CD4-positive, alpha-beta T cell treated with Interleukin-17A for 1 hour (primary cell): ENCODE measurements at regions not wholly inside any gene's neighbourhood (a gene's known extent, or its start where the extent isn't known, plus 50 kb on each side); places are given as distances from the start of the nearest gene placed in this dataset.
"Not testable (repeated sequence)": the region's sequence is repeated elsewhere in the genome, so short reads cannot be mapped to it uniquely, and the experiment has no call there.

Source experiments
- DNase-seq: peaks from one replicate; pipeline ENCODE4 v3.0.0-alpha.2; 2020

- no peak for DNase-seq
Measured at GRCh38 chr4:81698538-81699296, 227.0 kb upstream of the RASGEF1B start.

- no peak for DNase-seq
Measured at GRCh38 chr4:81694176-81694913, 222.6 kb upstream of the RASGEF1B start.

- no peak for DNase-seq
Measured at GRCh38 chr4:81690871-81691270, 219.2 kb upstream of the RASGEF1B start.

DNA sequence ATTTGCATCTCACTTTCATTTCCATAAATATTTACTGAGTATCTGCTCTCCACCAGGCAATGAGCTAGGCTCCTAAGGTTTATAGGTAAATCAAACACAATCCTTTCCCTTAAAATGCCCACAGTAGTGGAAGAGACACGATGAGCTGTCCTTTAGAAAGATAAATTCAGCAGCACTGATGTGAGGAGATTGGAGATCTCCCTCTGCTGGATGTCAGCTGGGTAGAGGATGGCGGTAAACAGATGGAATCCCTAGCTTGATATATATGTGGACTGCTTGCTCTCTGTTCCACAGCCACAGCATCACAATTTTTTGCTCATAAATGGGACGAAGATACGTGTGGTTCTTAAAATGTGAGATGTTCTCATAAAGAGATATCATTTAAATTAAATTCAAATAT, 216.4 kb upstream of the RASGEF1B start:
- DNase-seq, result no peak

DNA sequence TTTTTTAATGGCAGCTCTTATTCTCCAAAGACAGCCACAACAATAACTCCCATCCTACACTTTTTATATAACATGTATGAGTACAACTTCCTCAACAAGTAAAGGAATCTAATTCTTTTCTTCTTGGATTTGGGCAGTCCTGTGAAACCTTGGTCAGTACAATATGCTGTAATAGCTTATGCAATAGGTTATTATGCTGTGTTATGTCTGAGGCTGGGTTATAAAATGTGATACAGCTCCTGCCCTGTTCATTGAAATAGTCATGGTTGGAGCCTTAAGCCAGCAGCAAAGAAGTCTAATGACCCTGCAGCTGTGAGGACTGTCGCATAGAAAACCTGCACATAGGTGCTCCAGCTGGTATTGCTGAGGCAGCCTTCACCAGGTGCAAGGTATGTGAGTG, 215.8 kb upstream of the RASGEF1B start:
- DNase-seq, result no peak

DNA sequence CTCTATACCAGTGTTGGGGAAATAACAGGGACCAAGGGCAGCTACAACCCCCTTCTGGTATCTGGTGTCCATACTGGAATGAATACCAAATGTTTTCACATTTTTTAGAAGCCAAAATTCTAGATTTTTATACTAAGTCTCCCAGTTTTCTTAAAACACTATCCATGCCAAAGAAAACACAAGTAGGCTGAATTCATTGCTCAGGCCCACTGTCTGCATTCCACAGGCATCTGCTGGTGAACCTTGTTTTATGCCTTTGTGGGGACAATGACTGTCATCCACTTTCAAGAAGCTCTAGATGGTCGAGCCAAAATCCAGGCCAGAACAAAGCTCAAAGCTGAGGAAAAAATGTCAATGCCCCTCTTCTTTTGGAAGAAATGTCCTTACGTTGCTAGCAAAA, 213.4 kb upstream of the RASGEF1B start:
- no peak for DNase-seq

- no peak for DNase-seq
Measured at GRCh38 chr4:81684352-81684751, 212.6 kb upstream of the RASGEF1B start.

DNA sequence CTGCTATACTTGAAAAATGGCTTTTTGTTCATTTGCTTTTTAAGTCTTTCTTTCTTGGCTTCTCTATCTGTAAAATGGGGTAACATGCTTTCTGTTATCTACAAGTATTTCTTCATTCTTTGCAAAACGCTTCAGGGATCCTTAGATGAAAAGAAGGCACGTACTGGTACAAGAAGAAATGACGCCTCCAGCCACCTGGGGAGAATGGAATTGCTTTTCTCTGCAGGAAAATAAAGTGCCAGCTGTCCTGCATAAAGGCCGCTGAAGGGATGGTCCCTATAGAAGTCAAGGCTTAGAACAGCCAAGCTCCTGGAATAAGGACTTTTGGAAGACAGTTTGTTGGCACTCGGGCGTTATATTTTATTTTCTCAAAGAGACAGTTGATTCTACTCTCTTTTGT, 210.8 kb upstream of the RASGEF1B start:
- DNase-seq, result no peak

GRCh38 chr4:81679315-81679714, 207.6 kb upstream of the RASGEF1B start:
- DNase-seq, result no peak

DNA sequence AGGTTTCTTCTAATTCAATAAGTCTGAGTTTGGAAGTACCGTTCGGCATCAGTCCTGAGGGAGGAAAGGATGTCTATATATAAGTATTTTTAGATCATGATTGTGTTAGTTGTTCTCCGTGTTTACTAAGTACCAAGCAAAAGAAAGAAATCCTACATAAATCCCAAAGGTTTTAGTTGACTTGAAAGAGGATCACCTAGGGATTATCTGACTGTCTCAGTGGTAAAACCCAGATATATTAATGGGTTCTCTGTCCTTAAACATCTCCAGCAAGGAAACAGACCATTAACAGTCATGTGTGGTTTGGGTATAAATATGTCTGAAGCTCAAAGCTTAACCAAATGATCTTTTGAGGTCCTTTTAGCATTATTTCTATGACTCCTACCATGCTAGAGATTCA, 207.1 kb upstream of the RASGEF1B start:
- no peak for DNase-seq

GRCh38 chr4:81676537-81676936, 204.8 kb upstream of the RASGEF1B start:
- no peak for DNase-seq

DNA sequence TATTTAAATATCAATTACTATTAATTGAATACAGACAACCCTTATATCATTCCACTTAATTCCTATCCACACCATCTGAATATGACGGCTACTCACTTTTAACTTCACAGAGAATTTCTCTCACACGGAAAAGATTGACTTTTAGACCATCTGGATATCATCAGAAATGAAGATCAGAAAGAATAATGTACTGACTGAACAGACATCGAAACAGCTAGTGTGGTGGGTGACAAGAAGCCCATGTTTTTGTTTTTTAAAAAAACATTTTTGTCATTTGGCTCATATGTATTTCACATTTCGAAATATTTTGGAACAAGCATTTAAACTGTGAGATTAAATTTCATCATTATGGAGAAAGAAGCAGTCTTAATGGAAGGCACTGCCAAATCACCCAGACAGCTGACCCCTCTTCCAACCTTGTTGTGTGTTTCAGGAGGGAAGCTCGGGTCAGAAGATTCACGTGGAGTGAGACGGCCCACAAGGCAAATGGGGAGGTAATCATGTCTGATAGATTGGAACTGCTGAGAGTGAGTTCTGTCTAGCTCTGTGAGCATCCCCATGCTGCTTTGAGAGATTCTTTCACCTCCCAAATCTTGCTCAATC, 204.2 kb upstream of the RASGEF1B start:
- DNase-seq, result no peak

DNA sequence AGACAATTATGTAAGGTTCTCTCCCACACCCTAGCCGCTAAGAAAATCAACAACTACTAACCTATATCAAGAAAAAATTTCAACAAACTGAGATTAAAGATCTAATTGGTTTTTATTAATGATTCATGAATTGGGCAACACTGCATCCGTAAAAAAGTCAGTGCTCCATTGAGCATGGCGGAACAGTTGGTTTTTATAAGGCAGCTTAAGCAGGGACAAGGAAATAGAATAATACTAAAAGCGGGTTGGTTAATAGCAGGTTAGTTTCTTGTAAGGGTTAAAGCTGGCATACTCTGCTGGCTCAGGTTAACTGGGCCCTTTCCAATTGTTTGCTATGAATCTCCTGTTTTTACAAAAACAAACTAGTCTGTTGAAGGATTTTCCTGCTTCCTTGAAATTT, 202.3 kb upstream of the RASGEF1B start:
- no peak for DNase-seq

DNA sequence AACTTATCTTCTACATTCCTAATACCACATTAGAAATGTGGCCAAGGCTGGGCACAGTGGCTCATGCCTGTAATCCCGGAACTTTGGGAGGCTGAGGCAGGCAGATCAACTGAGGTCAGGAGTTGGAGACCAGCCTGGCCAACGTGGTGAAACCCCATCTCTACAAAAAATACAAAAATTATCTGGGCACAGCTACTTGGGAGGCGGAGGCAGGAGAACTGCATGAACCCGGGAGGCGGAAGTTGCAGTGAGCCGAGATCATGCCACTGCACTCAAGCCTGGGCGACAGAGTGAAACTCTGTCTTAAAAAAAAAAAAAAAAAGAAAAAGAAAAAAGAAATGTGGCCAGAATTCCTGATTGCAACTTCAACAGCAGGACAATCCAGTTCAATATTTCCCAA, 196.6 kb upstream of the RASGEF1B start:
- not testable (repeated sequence) for DNase-seq

GRCh38 chr4:81667539-81667938, 195.8 kb upstream of the RASGEF1B start:
- DNase-seq, result no peak

DNA sequence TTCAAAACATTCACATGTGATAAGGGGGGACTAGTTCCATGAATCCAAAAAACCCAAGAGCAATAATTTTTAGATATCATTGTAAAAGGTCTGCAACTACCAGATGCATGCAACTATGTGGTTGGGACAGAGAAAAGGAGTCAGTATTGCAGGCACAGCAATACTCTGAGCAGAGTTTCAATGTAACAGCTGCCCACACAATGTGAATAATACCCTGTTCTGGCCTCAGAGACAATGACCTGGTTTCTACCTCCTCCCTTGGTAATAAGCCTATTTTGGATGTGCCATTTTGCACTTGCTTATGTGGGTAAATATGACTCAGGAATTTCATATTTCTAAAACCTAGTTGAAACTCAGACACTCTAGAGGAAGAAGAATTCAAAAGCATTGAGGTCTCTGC, 194.8 kb upstream of the RASGEF1B start:
- no peak for DNase-seq

- DNase-seq, result no peak
Measured at GRCh38 chr4:81665649-81666048, 193.9 kb upstream of the RASGEF1B start.

DNA sequence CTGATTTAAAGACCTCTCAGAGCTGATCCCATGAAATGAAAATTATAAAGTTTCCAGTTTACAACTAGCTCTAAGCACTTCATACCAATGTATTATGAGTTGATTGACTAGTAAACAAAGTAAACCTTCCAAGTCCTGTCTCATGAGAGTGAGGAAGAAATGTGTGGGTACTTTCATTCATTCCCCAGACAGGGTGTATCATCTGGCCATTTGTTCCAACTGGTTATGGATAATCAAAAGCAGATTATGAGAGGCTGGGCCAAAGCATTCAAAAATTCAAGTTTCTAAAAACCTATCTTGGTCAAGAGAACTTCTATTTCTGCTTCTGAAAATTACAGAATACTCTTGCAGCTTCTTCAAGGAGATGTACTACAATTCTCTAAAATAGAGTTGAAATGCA, 193.3 kb upstream of the RASGEF1B start:
- DNase-seq, result no peak

- no peak for DNase-seq
Measured at GRCh38 chr4:81664079-81664478, 192.4 kb upstream of the RASGEF1B start.

DNA sequence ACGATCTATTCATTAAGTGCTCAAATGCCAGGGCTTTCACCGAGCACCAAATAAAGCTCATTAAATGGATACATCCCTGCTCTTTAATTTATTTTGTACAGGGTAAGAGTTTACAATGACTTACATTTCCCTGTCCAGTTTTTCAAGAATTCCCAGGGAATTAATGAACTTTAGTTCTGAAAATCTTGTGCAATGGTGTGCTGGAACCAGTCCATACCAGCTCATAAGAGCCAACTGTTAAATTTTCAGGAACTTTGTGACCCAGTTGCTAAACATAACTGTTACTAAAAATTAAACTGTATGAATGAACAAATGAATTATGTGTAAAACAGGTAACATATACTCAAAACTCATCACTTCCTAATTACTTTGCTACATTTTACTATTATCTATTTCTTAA, 191.7 kb upstream of the RASGEF1B start:
- DNase-seq, result no peak

GRCh38 chr4:81659051-81659450, 187.3 kb upstream of the RASGEF1B start:
- no peak for DNase-seq

DNA sequence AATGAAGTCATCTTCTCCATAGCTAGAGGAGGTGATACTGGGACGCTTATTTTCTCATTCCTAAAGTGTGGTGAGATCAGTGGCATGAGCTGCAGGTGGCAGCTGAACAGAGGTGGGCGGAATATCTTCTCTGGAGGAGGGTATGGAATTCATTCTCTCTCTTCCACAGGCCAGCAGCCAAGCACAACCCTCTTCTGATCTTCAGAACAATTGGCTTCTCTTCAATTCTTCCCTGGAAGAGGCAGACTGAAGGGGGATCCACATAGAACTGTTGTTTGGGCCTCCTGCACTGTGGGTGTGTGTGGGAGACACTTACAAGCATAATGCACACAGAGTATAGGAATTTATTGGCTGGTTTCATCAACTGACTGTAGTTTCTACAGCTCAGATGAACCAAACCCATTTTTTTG, 180.4 kb upstream of the RASGEF1B start:
- DNase-seq, result no peak

DNA sequence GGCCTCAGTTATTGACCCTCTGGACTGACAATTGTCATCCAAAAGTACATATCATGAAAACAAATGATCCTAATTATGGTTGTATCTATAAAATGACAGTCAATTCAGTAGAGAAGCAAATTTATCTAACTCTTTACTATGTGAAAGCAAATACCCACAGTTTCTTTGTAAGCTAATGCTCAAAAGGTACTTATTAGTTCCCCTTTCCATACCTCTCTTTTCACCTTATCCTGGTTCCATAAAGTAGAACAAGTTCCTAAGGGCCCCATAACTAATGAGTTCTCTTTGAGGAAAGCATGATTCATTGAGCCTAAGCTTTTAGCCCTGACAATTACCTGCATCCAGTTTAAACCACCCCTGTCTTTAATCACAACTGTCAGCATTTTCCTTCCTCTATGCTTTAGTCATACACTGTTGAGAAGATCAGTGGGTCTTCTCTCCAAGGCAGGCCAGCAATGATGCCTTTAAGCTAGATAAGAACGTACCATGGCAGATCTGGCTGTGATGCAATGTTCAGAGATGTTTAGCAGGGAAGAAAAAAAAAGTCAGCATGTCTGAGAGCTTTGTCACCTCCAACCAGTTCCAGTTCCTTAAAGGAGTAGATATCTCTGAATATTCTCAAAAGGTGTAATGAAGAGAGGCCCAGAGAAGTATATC, 179.7 kb upstream of the RASGEF1B start:
- DNase-seq, result no peak
